ENCODE measurements at regions not wholly inside any gene's neighbourhood (a gene's known extent, or its start where the extent isn't known, plus 50 kb on each side); places are given as distances from the start of the nearest gene placed in this dataset.
"Not testable (repeated sequence)": the region's sequence is repeated elsewhere in the genome, so short reads cannot be mapped to it uniquely, and the experiment has no call there.

- H3K4me3 ChIP-seq (ENCODE audit: low read length); H3K4me1 ChIP-seq (ENCODE audit: control insufficient read depth, insufficient read depth, low read length); H3K27me3 ChIP-seq (ENCODE audit: control insufficient read depth, insufficient read depth); DNase-seq; ATAC-seq; H3K9me3 ChIP-seq (ENCODE audit: control insufficient read depth, low read length); H3K27ac ChIP-seq (ENCODE audit: low read length); intact Hi-C loops (cut with DNase I): not testable (repeated sequence)
- 81% methylated on average over 6 of the region's 6 CpGs for WGBS
Measured at GRCh38 chr9:95391271-95391670, 73.8 kb upstream of the FANCC start.

DNA sequence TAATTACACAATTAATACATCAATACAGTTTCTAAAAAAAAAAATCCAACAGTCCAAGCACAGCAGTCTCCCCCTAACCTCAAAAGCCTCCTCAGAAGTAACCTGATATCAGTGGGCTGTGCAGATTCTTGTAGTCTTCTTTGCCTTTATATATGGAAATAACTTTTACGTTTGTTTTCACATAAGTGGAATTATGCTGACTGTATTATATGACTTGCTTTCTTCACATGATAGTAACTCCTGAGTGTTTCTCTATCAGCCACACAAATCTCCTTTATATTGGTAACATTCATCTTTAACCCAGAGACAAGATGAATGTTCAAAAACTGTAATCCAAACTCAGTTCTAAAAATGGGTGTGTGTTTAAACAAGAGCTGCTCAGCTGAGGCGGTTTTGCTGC is 71.9 kb upstream of the FANCC start:
- Histone ChIP-seq H3K27ac (ENCODE audit: low read length) (no peak overlapping the region), H3K4me3 (ENCODE audit: low read length) (no peak overlapping the region), H3K27me3 (ENCODE audit: control insufficient read depth, insufficient read depth) (no peaks in the 10 kb centered on the region), H3K4me1 (ENCODE audit: control insufficient read depth, insufficient read depth, low read length) (no peaks in the 10 kb centered on the region), H3K9me3 (ENCODE audit: control insufficient read depth, low read length) (no peaks in the 10 kb centered on the region)
- no peak for DNase-seq
- intact Hi-C loops (cut with DNase I) = no loop called here
- no peak for ATAC-seq
- 83% methylated on average over 2 of the region's 2 CpGs for whole genome bisulfite sequencing

GRCh38 chr9:95386843-95387242 is 69.3 kb upstream of the FANCC start:
- 77% methylated on average over 4 of the region's 4 CpGs for WGBS
- ATAC-seq (no peak), DNase-seq (no peak)
- Histone ChIP-seq H3K4me3 (ENCODE audit: low read length) (no peak overlapping the region), H3K27me3 (ENCODE audit: control insufficient read depth, insufficient read depth) (no peaks in the 10 kb centered on the region), H3K4me1 (ENCODE audit: control insufficient read depth, insufficient read depth, low read length) (no peaks in the 10 kb centered on the region), H3K27ac (ENCODE audit: low read length) (no peak overlapping the region), H3K9me3 (ENCODE audit: control insufficient read depth, low read length) (no peaks in the 10 kb centered on the region)
- intact Hi-C loops (cut with DNase I) = no loop called here

DNA sequence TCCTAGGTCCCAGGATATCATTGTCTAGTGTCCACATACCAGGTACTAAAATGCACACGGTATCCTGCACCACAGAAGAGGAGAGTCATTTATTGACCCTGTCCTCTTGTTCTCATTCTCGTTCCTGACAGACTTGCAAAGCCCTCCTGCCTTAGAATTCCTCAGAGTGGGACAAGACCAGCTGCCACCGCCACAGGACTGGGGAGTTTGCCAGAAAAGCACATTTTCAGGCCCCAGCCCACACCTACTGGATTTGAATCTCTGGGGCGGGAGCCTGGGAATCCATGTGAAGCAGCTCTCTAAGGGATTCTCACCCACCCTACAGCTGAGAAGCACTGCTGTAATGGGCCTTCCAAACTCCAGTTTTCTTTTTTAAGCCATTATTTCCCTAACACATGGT is 68.0 kb upstream of the FANCC start:
- H3K9me3 ChIP-seq (ENCODE audit: control insufficient read depth, low read length) = no peaks in the 10 kb centered on the region
- H3K4me1 ChIP-seq (ENCODE audit: control insufficient read depth, insufficient read depth, low read length) = no peaks in the 10 kb centered on the region
- intact Hi-C loops (cut with DNase I) = no loop called here
- ATAC-seq (no peak), DNase-seq (no peak)
- no peak overlapping the region for H3K4me3 ChIP-seq (ENCODE audit: low read length)
- H3K27me3 ChIP-seq (ENCODE audit: control insufficient read depth, insufficient read depth) = no peaks in the 10 kb centered on the region
- no peak overlapping the region for H3K27ac ChIP-seq (ENCODE audit: low read length)
- WGBS = 75% methylated on average over 4 of the region's 4 CpGs

- Histone ChIP-seq H3K9me3 (ENCODE audit: control insufficient read depth, low read length) (no peaks in the 10 kb centered on the region), H3K4me3 (ENCODE audit: low read length) (no peak overlapping the region), H3K27me3 (ENCODE audit: control insufficient read depth, insufficient read depth) (no peaks in the 10 kb centered on the region), H3K27ac (ENCODE audit: low read length) (no peak overlapping the region), H3K4me1 (ENCODE audit: control insufficient read depth, insufficient read depth, low read length) (no peaks in the 10 kb centered on the region)
- intact Hi-C loops (cut with DNase I) = no loop called here
- DNase-seq (no peak), ATAC-seq (no peak)
- 74% methylated on average over 1 of the region's 1 CpG for WGBS
Measured at GRCh38 chr9:95383845-95384244, 66.3 kb upstream of the FANCC start.

GRCh38 chr9:95383185-95383676 is 65.7 kb upstream of the FANCC start:
- Histone ChIP-seq H3K9me3 (ENCODE audit: control insufficient read depth, low read length) (no peaks in the 10 kb centered on the region), H3K27me3 (ENCODE audit: control insufficient read depth, insufficient read depth) (no peaks in the 10 kb centered on the region), H3K4me3 (ENCODE audit: low read length) (no peak overlapping the region), H3K4me1 (ENCODE audit: control insufficient read depth, insufficient read depth, low read length) (no peaks in the 10 kb centered on the region), H3K27ac (ENCODE audit: low read length) (no peak overlapping the region)
- intact Hi-C loops (cut with DNase I) = no loop called here
- ATAC-seq = no peak
- DNase-seq = no peak
- 49% methylated on average over 7 of the region's 7 CpGs for WGBS

- H3K27ac ChIP-seq (ENCODE audit: low read length) = no peak overlapping the region
- no peak overlapping the region for H3K4me3 ChIP-seq (ENCODE audit: low read length)
- DNase-seq = no peak
- H3K27me3 ChIP-seq (ENCODE audit: control insufficient read depth, insufficient read depth) = no peaks in the 10 kb centered on the region
- H3K4me1 ChIP-seq (ENCODE audit: control insufficient read depth, insufficient read depth, low read length) = no peaks in the 10 kb centered on the region
- intact Hi-C loops (cut with DNase I) = no loop called here
- WGBS = 89% methylated on average over 10 of the region's 10 CpGs
- H3K9me3 ChIP-seq (ENCODE audit: control insufficient read depth, low read length) = no peaks in the 10 kb centered on the region
- no peak for ATAC-seq
Measured at GRCh38 chr9:95382433-95382832, 64.9 kb upstream of the FANCC start.

DNA sequence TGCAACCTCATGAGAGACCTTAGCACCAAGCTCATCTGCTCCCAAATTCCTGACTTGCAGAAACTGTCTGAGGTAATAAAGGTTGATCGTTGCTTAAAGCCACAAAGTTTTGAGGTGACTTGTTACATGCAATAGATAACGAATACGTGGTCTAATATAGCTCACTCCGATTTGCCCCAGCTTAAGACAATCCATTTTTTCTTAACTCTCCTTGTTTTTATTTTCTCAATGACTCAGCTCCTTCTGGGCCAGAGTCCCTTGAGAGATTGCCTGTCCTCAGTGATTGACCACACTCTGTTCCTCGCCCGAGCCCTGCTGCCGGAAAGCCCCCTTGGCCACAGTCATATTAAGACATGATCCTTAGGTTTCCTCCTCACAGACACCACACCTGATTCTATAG is 63.7 kb upstream of the FANCC start:
- Histone ChIP-seq H3K9me3 (ENCODE audit: control insufficient read depth, low read length) (no peaks in the 10 kb centered on the region), H3K27me3 (ENCODE audit: control insufficient read depth, insufficient read depth) (no peaks in the 10 kb centered on the region), H3K27ac (ENCODE audit: low read length) (no peak overlapping the region), H3K4me3 (ENCODE audit: low read length) (no peak overlapping the region), H3K4me1 (ENCODE audit: control insufficient read depth, insufficient read depth, low read length) (no peaks in the 10 kb centered on the region)
- intact Hi-C loops (cut with DNase I) = no loop called here
- 52% methylated on average over 7 of the region's 7 CpGs for WGBS
- ATAC-seq (no peak), DNase-seq (no peak)

DNA sequence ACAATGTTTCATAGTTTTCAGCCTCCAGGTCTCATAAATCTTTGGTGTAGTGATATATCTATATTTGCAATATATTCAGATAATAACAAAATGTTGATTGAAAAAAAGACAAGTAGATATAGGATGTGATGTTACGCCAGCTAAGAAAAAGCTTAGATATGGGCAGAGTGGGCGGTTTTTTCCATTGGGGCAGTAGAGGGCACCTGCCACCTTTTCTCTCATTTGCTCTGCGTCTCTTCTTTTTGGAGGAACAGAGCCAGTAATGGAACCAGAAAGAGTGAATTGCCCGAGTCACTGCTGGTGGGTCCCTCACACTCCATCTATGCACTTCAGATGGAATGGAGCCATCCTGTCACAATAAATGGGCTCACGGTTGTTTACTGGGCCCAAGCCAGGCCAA is 62.1 kb upstream of the FANCC start:
- Histone ChIP-seq H3K27ac (ENCODE audit: low read length) (no peak overlapping the region), H3K27me3 (ENCODE audit: control insufficient read depth, insufficient read depth) (no peaks in the 10 kb centered on the region), H3K4me3 (ENCODE audit: low read length) (no peak overlapping the region), H3K4me1 (ENCODE audit: control insufficient read depth, insufficient read depth, low read length) (no peaks in the 10 kb centered on the region), H3K9me3 (ENCODE audit: control insufficient read depth, low read length) (no peaks in the 10 kb centered on the region)
- no peak for ATAC-seq
- no peak for DNase-seq
- intact Hi-C loops (cut with DNase I) = no loop called here
- 69% methylated on average over 5 of the region's 5 CpGs for WGBS

- Histone ChIP-seq H3K27ac (ENCODE audit: low read length) (no peak overlapping the region), H3K27me3 (ENCODE audit: control insufficient read depth, insufficient read depth) (no peaks in the 10 kb centered on the region), H3K4me1 (ENCODE audit: control insufficient read depth, insufficient read depth, low read length) (no peaks in the 10 kb centered on the region), H3K4me3 (ENCODE audit: low read length) (no peak overlapping the region), H3K9me3 (ENCODE audit: control insufficient read depth, low read length) (no peaks in the 10 kb centered on the region)
- no peak for ATAC-seq
- WGBS = 82% methylated on average over 9 of the region's 9 CpGs
- no peak for DNase-seq
- intact Hi-C loops (cut with DNase I) = no loop called here
Measured at GRCh38 chr9:95373782-95374487, 56.4 kb upstream of the FANCC start.

GRCh38 chr9:95373069-95373681 is 55.7 kb upstream of the FANCC start:
- Histone ChIP-seq H3K27ac (ENCODE audit: low read length) (no peak overlapping the region), H3K27me3 (ENCODE audit: control insufficient read depth, insufficient read depth) (no peaks in the 10 kb centered on the region), H3K4me1 (ENCODE audit: control insufficient read depth, insufficient read depth, low read length) (no peaks in the 10 kb centered on the region), H3K4me3 (ENCODE audit: low read length) (no peak overlapping the region), H3K9me3 (ENCODE audit: control insufficient read depth, low read length) (no peaks in the 10 kb centered on the region)
- DNase-seq = no peak
- intact Hi-C loops (cut with DNase I) = no loop called here
- ATAC-seq = no peak
- WGBS = 47% methylated on average over 6 of the region's 6 CpGs
